Esophagus (tissue), 2 donors: ENCODE measurements at regions not wholly inside any gene's neighbourhood (a gene's known extent, or its start where the extent isn't known, plus 50 kb on each side); places are given as distances from the start of the nearest gene placed in this dataset.

ENCODE experiments used
- H3K27ac ChIP-seq, 2 donors: one replicate each; pipeline ENCODE4 v1.5.1; 2013; ENCODE audit warnings: low read depth in 2 of 2, mild to moderate bottlenecking in 2 of 2, inconsistent platforms in 1 of 2, low read length in 1 of 2, moderate library complexity in 1 of 2
- H3K27me3 ChIP-seq, 2 donors: one replicate each; pipeline ENCODE4 v1.6.1; 2013; ENCODE audit warnings: low read length in 2 of 2, control low read depth in 1 of 2, mild to moderate bottlenecking in 1 of 2; ENCODE audit not compliant: insufficient read depth in 2 of 2, control insufficient read depth in 1 of 2
- H3K36me3 ChIP-seq, 2 donors: one replicate each; pipeline ENCODE4 v1.6.1; 2013; ENCODE audit warnings: low read length in 1 of 2; ENCODE audit not compliant: control insufficient read depth in 2 of 2, insufficient read depth in 2 of 2
- H3K4me1 ChIP-seq, 2 donors: one replicate each; pipeline ENCODE4 v1.6.1; 2013; ENCODE audit warnings: low read length in 1 of 2; ENCODE audit not compliant: control insufficient read depth in 2 of 2, insufficient read depth in 2 of 2
- H3K4me3 ChIP-seq, 2 donors: one replicate each; pipeline ENCODE4 v1.5.1; 2013; ENCODE audit warnings: low read length in 2 of 2, mild to moderate bottlenecking in 2 of 2, low read depth in 1 of 2, moderate library complexity in 1 of 2
- H3K9me3 ChIP-seq, 2 donors: one replicate each; pipeline ENCODE4 v1.6.1; 2013; ENCODE audit warnings: mild to moderate bottlenecking in 2 of 2, low read depth in 1 of 2, low read length in 1 of 2, moderate library complexity in 1 of 2; ENCODE audit not compliant: control insufficient read depth in 2 of 2, insufficient read depth in 1 of 2
- WGBS, 2 donors: extraction: QIAGEN DNeasy Blood & Tissue Kit; methylation state at CpG; one replicate each; pipeline ENCODE4 v1.1.7; 2013; 5-methylcytosine and 5-hydroxymethylcytosine counted together
- donor health status: healthy with polysubstance abuse.
- donor health status: Bipolar disorder and iron deficiency.

DNA sequence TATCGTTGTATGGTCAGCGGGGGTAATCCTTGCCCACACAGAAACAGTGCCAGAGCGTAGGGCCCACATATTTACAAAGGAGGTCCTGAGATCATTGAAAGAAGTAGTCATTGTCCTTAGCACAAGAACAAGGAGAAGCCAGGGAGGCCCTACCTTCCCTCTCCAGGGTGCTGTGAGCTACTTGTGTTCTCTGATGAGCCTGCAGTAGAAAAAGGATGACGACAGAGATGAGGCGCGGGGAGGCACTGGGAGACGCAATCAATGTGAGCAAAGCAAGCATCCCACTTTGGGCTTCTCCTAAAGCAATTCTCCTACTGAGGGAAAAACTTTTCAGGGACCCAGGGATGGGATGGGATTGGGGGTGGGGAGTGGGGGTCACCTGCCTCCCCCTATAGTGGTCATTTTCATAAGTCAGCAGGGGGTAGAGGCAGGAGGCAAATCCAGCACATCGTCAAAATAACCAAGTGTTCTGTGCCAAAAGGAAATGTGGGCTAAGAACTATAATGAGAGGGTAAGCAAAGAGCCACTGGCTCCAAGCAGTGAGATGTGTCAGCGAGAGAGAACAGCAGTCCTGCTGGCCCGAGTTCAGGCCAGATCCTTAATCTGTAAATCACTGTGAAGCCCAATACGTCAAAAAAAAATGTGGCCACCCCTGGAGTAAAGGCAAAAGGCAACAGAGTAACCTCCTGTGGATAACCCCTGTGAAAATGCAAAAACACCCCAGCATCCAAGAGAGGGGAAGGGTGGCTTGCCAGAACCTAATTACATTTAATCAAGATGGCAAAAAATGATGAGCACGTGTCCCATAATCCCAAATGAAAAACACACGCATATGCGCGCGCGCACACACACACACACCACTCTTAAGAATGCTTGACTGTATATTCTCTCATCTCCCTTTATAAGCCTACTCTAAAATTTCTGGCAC, 136.6 kb upstream of the HHIP start:
- Histone ChIP-seq H3K4me3 (no peak overlapping the region), H3K36me3 (no peaks in the 10 kb centered on the region), H3K27ac (no peak overlapping the region), H3K27me3 (no peaks in the 10 kb centered on the region), H3K4me1 (no peaks in the 10 kb centered on the region), H3K9me3 (no peaks in the 10 kb centered on the region)
- WGBS, 2 donors: 80 to 82% methylated on average over 17 of the region's 17 CpGs

DNA sequence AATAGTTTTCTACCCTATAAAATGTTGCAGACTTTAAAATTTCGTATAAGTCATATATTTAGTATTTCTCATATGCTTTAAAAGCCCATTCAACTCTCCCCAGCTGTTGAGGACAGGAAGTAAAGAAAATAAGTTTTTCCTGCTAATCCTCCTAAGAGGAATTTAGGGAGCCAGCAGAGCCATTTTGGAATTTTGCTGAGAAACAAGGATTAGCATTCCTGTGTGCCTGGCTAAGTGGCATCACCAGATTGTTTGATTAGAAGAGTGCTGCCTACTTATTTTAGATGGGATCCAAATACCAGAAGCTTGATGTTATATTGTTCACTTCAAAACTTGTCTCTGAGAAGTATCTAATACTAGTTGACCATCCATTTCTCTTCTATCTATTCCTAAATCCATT, 131.2 kb upstream of the HHIP start:
- H3K36me3 ChIP-seq: no peaks in the 10 kb centered on the region
- H3K4me3 ChIP-seq: no peak overlapping the region
- H3K9me3 ChIP-seq: no peaks in the 10 kb centered on the region
- no peak overlapping the region for H3K27ac ChIP-seq
- H3K4me1 ChIP-seq: no peaks in the 10 kb centered on the region
- no peaks in the 10 kb centered on the region for H3K27me3 ChIP-seq
- 47 to 58% methylated on average over 1 of the region's 1 CpG for WGBS, 2 donors

DNA sequence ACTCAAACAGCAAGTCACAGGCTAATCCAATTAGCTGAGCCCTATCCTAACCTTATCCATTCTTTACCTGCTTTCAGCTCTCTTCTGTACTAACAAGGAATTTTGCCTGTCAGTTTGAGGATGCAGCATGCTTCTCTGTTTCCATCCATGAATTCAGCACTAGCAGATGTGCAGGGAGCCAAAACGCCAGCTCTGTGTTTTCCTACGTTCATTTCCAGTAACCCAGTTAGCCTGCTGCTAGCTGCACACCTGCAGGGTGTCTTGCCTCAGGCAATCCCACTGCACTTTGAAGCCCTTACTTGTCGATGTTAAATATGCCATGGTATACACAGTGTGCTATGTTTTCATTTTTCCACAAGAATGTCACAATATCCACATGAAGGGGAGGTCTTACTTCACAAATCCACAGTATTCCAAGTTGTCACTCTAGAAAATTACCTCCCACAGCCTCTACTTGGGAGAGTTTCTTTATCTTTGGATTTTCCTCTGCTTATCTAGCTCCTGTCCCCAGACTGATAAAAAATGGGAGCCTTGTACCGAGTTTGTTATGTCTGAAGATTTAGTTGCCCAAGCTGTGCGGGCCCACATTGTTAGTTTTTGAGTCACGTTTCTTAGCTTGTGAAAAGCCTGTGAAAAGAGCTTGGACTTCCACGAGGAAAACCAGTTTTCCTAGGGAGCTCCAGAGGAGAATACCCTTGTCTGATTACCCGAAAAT, 127.6 kb upstream of the HHIP start:
- H3K36me3 ChIP-seq: no peaks in the 10 kb centered on the region
- no peak overlapping the region for H3K27ac ChIP-seq
- H3K27me3 ChIP-seq: no peaks in the 10 kb centered on the region
- H3K4me1 ChIP-seq: no peaks in the 10 kb centered on the region
- 50 to 56% methylated on average over 8 of the region's 8 CpGs for WGBS, 2 donors
- no peaks in the 10 kb centered on the region for H3K9me3 ChIP-seq
- no peak overlapping the region for H3K4me3 ChIP-seq

- no peak overlapping the region for H3K4me3 ChIP-seq
- H3K36me3 ChIP-seq: no peaks in the 10 kb centered on the region
- no peaks in the 10 kb centered on the region for H3K9me3 ChIP-seq
- H3K27ac ChIP-seq: no peak overlapping the region
- no peaks in the 10 kb centered on the region for H3K4me1 ChIP-seq
- no peaks in the 10 kb centered on the region for H3K27me3 ChIP-seq
- WGBS, 2 donors: 79 to 81% methylated on average over 2 of the region's 2 CpGs
Observed at GRCh38 chr4:144531841-144532240, 114.1 kb upstream of the HHIP start.

DNA sequence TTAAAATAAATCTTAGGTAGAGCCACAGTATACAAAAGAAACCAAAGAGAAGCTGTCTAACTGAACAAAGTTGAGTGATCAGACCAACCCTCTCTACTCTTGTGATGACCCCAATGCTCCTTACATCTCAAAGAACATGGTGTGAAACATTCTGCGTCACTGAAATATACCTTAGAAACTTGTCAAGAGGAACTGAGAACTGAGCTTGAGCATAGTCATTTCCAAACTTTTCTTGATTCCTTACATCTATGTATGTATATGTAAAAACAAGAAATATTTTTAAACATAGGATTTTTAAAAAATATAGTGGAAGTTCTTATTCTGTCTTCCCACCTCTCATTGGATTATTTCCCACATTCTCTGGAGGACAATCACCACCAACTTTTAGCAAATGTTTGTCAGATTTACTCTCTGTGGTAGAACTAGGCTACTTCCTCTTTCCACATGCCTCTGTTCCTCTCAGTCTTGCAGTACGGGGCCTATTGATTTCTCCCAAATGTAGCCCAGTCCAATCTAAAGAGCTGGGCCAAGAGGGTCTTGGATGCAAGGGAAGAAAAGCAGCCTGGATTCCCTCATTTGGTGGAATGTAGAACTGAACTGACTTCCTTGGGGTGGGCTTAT, 98.2 kb upstream of the HHIP start:
- Histone ChIP-seq H3K9me3 (peaks cover 0 to 2% of the 10 kb centered on the region in 2 donors), H3K4me3 (no peak overlapping the region), H3K27ac (no peak overlapping the region), H3K4me1 (no peaks in the 10 kb centered on the region), H3K27me3 (no peaks in the 10 kb centered on the region), H3K36me3 (no peaks in the 10 kb centered on the region)
- 78 to 79% methylated on average over 2 of the region's 2 CpGs for WGBS, 2 donors

- H3K27me3 ChIP-seq: no peaks in the 10 kb centered on the region
- H3K4me1 ChIP-seq: no peaks in the 10 kb centered on the region
- H3K9me3 ChIP-seq: no peaks in the 10 kb centered on the region
- H3K27ac ChIP-seq: no peak overlapping the region
- no peak overlapping the region for H3K4me3 ChIP-seq
- WGBS, 2 donors: 63 to 69% methylated on average over 1 of the region's 1 CpG
- H3K36me3 ChIP-seq: no peaks in the 10 kb centered on the region
Observed at GRCh38 chr4:144556636-144557035, 89.3 kb upstream of the HHIP start.

GRCh38 chr4:144557404-144557803, 88.6 kb upstream of the HHIP start:
- WGBS, 2 donors: 70 to 74% methylated on average over 1 of the region's 1 CpG
- no peak overlapping the region for H3K4me3 ChIP-seq
- no peaks in the 10 kb centered on the region for H3K36me3 ChIP-seq
- no peaks in the 10 kb centered on the region for H3K4me1 ChIP-seq
- no peaks in the 10 kb centered on the region for H3K9me3 ChIP-seq
- H3K27me3 ChIP-seq: no peaks in the 10 kb centered on the region
- H3K27ac ChIP-seq: no peak overlapping the region

DNA sequence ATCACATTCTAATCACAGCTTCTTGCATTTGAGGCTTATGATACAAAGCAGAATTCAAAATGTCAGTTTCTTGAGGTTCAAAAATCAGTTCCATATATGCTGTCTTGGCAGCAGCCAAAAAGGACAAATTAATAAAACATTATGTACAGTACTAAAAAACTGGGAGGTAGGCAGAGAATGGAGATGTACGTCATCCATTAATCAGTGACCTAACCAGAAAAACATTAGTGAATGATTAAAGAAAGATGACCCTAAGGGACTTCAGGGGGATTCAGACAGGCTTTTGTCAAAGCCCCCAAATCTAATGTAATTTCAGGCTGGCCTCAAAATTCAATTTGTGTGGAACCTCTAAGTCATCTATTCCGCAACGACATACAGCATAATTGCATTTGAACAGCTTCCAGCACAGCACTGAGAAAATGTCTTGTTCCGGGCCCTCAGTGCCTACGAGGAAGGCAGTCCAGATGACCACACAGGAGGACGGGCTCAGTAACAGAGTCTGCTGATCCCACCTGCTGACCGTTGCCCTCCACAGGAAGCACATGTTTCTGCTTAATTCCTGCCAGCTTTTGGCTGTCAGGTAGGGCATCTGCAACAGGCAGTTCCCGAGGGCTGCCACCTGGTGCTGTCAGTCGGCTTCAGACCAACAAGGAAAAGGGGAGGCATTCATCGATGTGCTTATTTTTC, 83.8 kb upstream of the HHIP start:
- Histone ChIP-seq H3K4me3 (no peak overlapping the region), H3K9me3 (no peaks in the 10 kb centered on the region), H3K27me3 (no peaks in the 10 kb centered on the region), H3K4me1 (no peaks in the 10 kb centered on the region), H3K36me3 (no peaks in the 10 kb centered on the region), H3K27ac (no peak overlapping the region)
- 38 to 46% methylated on average over 10 of the region's 10 CpGs for WGBS, 2 donors

GRCh38 chr4:144564358-144564757, 81.6 kb upstream of the HHIP start:
- H3K9me3 ChIP-seq: no peaks in the 10 kb centered on the region
- H3K36me3 ChIP-seq: no peaks in the 10 kb centered on the region
- H3K27me3 ChIP-seq: no peaks in the 10 kb centered on the region
- H3K27ac ChIP-seq: no peak overlapping the region
- H3K4me1 ChIP-seq: no peaks in the 10 kb centered on the region
- WGBS, 2 donors: 34 to 48% methylated on average over 3 of the region's 3 CpGs
- H3K4me3 ChIP-seq: no peak overlapping the region
